Right lobe of liver (tissue), 4 donors: ENCODE measurements at regions not wholly inside any gene's neighbourhood (a gene's known extent, or its start where the extent isn't known, plus 50 kb on each side); places are given as distances from the start of the nearest gene placed in this dataset.

Source experiments
- POLR2A ChIP-seq: fragments of 450-650 bp; IDR thresholded peaks from one replicate; pipeline ENCODE4 v1.6.1; 2017; ENCODE audit warnings: antibody characterized with exemption, mild to moderate bottlenecking
- TF ChIP-seq, protein P1 (sequence below), 4 donors: fragments of 200-600 bp in 3 of 4; fragments of 450-650 bp in 1 of 4; IDR thresholded peaks; one replicate each; pipeline versions ENCODE4 v1.5.1 to v1.8.0; 2016 to 2022; ENCODE audit warnings: antibody characterized with exemption in 4 of 4, mild to moderate bottlenecking in 2 of 4
- donor health status: DM: no; HTN: no; CAD: no.
- donor health status: DM: no; HTN: no; CAD: no.
- donor health status: DM: no; HTN: yes; CAD: no.

DNA sequence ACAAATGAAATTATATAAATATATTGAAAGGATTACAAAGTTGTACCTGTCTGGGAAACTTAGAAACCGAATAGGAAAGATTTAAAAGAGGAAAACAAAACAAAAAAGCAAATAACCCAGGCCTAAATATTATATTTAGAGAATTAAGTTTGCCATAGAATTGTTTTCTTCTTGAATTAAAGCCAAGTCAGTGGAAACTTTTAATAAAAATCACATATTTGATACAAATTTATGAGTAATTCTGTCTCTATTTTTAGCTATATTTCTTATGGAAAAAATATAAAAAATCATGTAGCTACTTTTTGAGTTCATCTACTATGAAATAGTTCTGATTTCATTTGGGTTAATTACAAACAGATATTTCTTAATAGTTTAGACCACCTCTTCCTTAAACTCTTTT is 470.2 kb upstream of the HSF2 start:
- TF ChIP-seq POLR2A: no peak
- TF ChIP-seq, protein P1, sequence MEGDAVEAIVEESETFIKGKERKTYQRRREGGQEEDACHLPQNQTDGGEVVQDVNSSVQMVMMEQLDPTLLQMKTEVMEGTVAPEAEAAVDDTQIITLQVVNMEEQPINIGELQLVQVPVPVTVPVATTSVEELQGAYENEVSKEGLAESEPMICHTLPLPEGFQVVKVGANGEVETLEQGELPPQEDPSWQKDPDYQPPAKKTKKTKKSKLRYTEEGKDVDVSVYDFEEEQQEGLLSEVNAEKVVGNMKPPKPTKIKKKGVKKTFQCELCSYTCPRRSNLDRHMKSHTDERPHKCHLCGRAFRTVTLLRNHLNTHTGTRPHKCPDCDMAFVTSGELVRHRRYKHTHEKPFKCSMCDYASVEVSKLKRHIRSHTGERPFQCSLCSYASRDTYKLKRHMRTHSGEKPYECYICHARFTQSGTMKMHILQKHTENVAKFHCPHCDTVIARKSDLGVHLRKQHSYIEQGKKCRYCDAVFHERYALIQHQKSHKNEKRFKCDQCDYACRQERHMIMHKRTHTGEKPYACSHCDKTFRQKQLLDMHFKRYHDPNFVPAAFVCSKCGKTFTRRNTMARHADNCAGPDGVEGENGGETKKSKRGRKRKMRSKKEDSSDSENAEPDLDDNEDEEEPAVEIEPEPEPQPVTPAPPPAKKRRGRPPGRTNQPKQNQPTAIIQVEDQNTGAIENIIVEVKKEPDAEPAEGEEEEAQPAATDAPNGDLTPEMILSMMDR (IDR thresholded peaks at IDR 0.05): no peak
